Neural cell (in vitro differentiated cells): ENCODE measurements at regions not wholly inside any gene's neighbourhood (a gene's known extent, or its start where the extent isn't known, plus 50 kb on each side); places are given as distances from the start of the nearest gene placed in this dataset.

Experiments
- H2AFZ ChIP-seq: fragments of 200-600, 300-800 bp; sonication (generic), shearing (Covaris generic); 2 replicates; pipeline ENCODE4 v1.6.0; 2014; ENCODE audit warnings: low read depth, mild to moderate bottlenecking, antibody characterized with exemption, low read length, moderate library complexity
- H3F3A ChIP-seq: fragments of 200-600 bp; shearing (Covaris generic); 2 replicates; pipeline ENCODE4 v1.6.1; 2016; ENCODE audit warnings: mild to moderate bottlenecking, moderate library complexity, mixed read lengths, antibody characterized with exemption, low read length; ENCODE audit not compliant: insufficient read depth, poor library complexity, severe bottlenecking
- H3K27ac ChIP-seq: fragments of 200-600, 300-800 bp; sonication (generic), shearing (Covaris generic); 2 replicates; pipeline ENCODE4 v1.5.1; 2014; ENCODE audit warnings: mild to moderate bottlenecking, low read length, moderate library complexity
- H3K27me3 ChIP-seq: fragments of 300-800, 200-600 bp; sonication (generic), shearing (Covaris generic); 2 replicates; pipeline ENCODE4 v1.6.0; 2014; ENCODE audit warnings: mild to moderate bottlenecking, low read depth, low read length, moderate library complexity; ENCODE audit not compliant: insufficient read depth
- H3K36me3 ChIP-seq: fragments of 300-800, 200-600 bp; sonication (generic), shearing (Covaris generic); 2 replicates; pipeline ENCODE4 v1.5.1; 2014; ENCODE audit warnings: mild to moderate bottlenecking, antibody characterized with exemption, low read length, moderate library complexity; ENCODE audit not compliant: insufficient read depth
- H3K4me2 ChIP-seq: fragments of 300-800, 200-600 bp; sonication (generic), shearing (Covaris generic); 2 replicates; pipeline ENCODE4 v1.6.0; 2014; ENCODE audit warnings: mild to moderate bottlenecking, low read length
- H3K4me3 ChIP-seq: fragments of 300-800, 200-600 bp; sonication (generic), shearing (Covaris generic); 2 replicates; pipeline ENCODE4 v1.5.1; 2014; ENCODE audit warnings: mild to moderate bottlenecking, low read length, moderate library complexity
- H3K79me2 ChIP-seq: fragments of 200-600 bp; shearing (Covaris generic); replicated peaks from 2 replicates; pipeline ENCODE4 v1.6.0; 2014; ENCODE audit warnings: mild to moderate bottlenecking, low read length, moderate library complexity; ENCODE audit not compliant: insufficient read depth
- H3K9ac ChIP-seq: fragments of 300-800, 200-600 bp; sonication (generic), shearing (Covaris generic); 2 replicates; pipeline ENCODE4 v1.6.1; 2016; ENCODE audit warnings: mild to moderate bottlenecking, low read length, mixed read lengths
- H3K9me2 ChIP-seq: fragments of 200-600 bp; shearing (Covaris generic); 2 replicates; pipeline ENCODE4 v1.6.1; 2016; ENCODE audit warnings: mild to moderate bottlenecking, low read length, mixed read lengths; ENCODE audit not compliant: insufficient read depth
- H3K9me3 ChIP-seq: fragments of 200-600, 300-800 bp; sonication (generic), shearing (Covaris generic); 2 replicates; pipeline ENCODE4 v1.6.1; 2016; ENCODE audit warnings: mild to moderate bottlenecking, mixed run types, low read length, moderate library complexity, mixed read lengths
- H4K20me1 ChIP-seq: fragments of 200-600 bp; shearing (Covaris generic); 2 replicates; pipeline ENCODE4 v1.6.1; 2016; ENCODE audit warnings: mild to moderate bottlenecking, mixed run types; ENCODE audit not compliant: insufficient read depth
- EP300 ChIP-seq: fragments of 450-650 bp; conservative IDR thresholded peaks from 2 replicates; pipeline ENCODE4 v1.6.1; 2014; ENCODE audit warnings: antibody characterized with exemption, mild to moderate bottlenecking, moderate library complexity; ENCODE audit not compliant: poor library complexity, severe bottlenecking
- EZH2 ChIP-seq: fragments of 200-600, 300-800 bp; shearing (Covaris generic), sonication (generic); IDR thresholded peaks from 2 replicates; pipeline ENCODE4 v1.6.1; 2014; ENCODE audit warnings: antibody characterized with exemption, low read length, borderline replicate concordance, mild to moderate bottlenecking; ENCODE audit not compliant: insufficient read depth, poor library complexity, severe bottlenecking
- MXI1 ChIP-seq: fragments of 450-650 bp; conservative IDR thresholded peaks from 2 replicates; pipeline ENCODE4 v1.6.1; 2014; ENCODE audit warnings: antibody characterized with exemption, mild to moderate bottlenecking; ENCODE audit not compliant: poor library complexity, severe bottlenecking
- POLR2AphosphoS5 ChIP-seq: IDR thresholded peaks from 2 replicates; pipeline ENCODE4 v1.6.1; 2012
- RAD21 ChIP-seq: fragments of 450-650 bp; conservative IDR thresholded peaks from 2 replicates; pipeline ENCODE4 v1.6.1; 2014; ENCODE audit warnings: antibody characterized with exemption, mild to moderate bottlenecking, moderate library complexity
- SMC3 ChIP-seq: fragments of 450-650 bp; conservative IDR thresholded peaks from 2 replicates; pipeline ENCODE4 v1.6.1; 2014; ENCODE audit warnings: antibody characterized with exemption, mild to moderate bottlenecking, moderate library complexity; ENCODE audit not compliant: poor library complexity
- TAF1 ChIP-seq: IDR thresholded peaks from 2 replicates; pipeline ENCODE4 v1.6.1; 2012; ENCODE audit warnings: low read depth
- TF ChIP-seq, protein P1 (sequence below): IDR thresholded peaks from 2 replicates; pipeline ENCODE4 v1.6.1; 2012; ENCODE audit warnings: borderline replicate concordance
- TF ChIP-seq, protein P2 (sequence below): fragments of 450-650 bp; IDR thresholded peaks from 2 replicates; pipeline ENCODE4 v1.5.1; 2014; ENCODE audit warnings: antibody characterized with exemption, mild to moderate bottlenecking, moderate library complexity; ENCODE audit not compliant: poor library complexity, severe bottlenecking

DNA sequence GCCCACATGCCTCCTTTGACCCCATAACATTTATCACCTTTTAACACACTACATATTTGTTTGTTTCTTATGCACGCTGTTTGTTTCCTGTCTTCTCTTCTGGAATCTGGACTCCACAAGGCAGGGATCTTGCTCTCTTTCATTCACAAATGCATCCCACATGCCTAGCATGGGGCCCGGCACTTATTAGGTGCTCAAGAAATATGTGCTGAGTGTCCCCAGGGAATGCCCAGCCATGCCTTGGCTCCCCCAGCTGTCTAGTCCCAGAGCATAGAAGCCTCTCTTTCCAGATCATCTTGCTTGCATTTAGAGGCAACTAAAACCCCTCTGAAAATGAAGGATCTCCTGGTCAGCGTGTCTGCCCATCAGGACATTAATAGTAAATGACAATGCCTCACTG, 283.7 kb downstream of the CBLN1 start:
- Histone ChIP-seq H3K4me2 (no peak overlapping the region), H3K9ac (no peak overlapping the region), H3K27me3 (no peaks in the 10 kb centered on the region), H3K36me3 (no peaks in the 10 kb centered on the region), H3K27ac (no peak overlapping the region), H3K9me3 (no peaks in the 10 kb centered on the region), H3K4me3 (no peak overlapping the region), H3F3A (no peaks in the 10 kb centered on the region), H2AFZ (no peak overlapping the region), H3K9me2 (no peaks in the 10 kb centered on the region), H4K20me1 (no peaks in the 10 kb centered on the region), H3K79me2 (no peaks in the 10 kb centered on the region)
- TF ChIP-seq EP300 = no peak
- no peak for TF ChIP-seq POLR2AphosphoS5
- no peak for TF ChIP-seq MXI1
- no peak for TF ChIP-seq RAD21
- TF ChIP-seq EZH2 = no peak
- TF ChIP-seq SMC3 = no peak
- TF ChIP-seq, protein P1, sequence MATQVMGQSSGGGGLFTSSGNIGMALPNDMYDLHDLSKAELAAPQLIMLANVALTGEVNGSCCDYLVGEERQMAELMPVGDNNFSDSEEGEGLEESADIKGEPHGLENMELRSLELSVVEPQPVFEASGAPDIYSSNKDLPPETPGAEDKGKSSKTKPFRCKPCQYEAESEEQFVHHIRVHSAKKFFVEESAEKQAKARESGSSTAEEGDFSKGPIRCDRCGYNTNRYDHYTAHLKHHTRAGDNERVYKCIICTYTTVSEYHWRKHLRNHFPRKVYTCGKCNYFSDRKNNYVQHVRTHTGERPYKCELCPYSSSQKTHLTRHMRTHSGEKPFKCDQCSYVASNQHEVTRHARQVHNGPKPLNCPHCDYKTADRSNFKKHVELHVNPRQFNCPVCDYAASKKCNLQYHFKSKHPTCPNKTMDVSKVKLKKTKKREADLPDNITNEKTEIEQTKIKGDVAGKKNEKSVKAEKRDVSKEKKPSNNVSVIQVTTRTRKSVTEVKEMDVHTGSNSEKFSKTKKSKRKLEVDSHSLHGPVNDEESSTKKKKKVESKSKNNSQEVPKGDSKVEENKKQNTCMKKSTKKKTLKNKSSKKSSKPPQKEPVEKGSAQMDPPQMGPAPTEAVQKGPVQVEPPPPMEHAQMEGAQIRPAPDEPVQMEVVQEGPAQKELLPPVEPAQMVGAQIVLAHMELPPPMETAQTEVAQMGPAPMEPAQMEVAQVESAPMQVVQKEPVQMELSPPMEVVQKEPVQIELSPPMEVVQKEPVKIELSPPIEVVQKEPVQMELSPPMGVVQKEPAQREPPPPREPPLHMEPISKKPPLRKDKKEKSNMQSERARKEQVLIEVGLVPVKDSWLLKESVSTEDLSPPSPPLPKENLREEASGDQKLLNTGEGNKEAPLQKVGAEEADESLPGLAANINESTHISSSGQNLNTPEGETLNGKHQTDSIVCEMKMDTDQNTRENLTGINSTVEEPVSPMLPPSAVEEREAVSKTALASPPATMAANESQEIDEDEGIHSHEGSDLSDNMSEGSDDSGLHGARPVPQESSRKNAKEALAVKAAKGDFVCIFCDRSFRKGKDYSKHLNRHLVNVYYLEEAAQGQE = no peak
- TF ChIP-seq, protein P2, sequence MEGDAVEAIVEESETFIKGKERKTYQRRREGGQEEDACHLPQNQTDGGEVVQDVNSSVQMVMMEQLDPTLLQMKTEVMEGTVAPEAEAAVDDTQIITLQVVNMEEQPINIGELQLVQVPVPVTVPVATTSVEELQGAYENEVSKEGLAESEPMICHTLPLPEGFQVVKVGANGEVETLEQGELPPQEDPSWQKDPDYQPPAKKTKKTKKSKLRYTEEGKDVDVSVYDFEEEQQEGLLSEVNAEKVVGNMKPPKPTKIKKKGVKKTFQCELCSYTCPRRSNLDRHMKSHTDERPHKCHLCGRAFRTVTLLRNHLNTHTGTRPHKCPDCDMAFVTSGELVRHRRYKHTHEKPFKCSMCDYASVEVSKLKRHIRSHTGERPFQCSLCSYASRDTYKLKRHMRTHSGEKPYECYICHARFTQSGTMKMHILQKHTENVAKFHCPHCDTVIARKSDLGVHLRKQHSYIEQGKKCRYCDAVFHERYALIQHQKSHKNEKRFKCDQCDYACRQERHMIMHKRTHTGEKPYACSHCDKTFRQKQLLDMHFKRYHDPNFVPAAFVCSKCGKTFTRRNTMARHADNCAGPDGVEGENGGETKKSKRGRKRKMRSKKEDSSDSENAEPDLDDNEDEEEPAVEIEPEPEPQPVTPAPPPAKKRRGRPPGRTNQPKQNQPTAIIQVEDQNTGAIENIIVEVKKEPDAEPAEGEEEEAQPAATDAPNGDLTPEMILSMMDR = no peak
- TF ChIP-seq TAF1 = no peak

DNA sequence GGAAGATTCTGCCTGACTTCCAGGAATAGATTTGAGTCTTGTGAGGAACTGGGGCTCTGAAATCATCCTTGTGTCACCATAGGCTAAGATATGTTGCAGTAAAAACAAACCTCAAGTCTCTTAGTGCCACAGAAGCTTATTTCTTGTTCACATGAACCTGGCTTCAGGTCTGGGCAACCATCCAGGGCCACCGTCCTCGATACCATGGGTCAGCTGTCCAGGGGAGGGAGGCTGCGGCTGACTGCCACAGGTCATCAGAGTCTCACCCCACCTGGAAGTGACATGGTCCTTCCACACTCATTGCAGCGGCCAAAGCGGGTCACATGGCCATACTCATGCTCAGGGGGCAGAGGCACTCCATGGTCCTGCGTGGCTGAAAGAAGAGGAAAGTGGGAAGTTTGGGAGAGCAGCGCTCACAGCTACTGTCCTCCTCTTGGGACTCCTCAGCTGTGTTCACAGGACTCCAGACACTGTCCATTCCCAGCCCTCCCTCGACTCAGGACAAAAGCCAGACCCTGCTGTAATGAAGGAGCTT, 284.5 kb downstream of the CBLN1 start:
- no peaks in the 10 kb centered on the region for H3K36me3 ChIP-seq
- no peak for TF ChIP-seq RAD21
- no peak for TF ChIP-seq TAF1
- TF ChIP-seq EP300 = no peak
- TF ChIP-seq, protein P2 = no peak
- TF ChIP-seq, protein P1 = no peak
- no peak for TF ChIP-seq SMC3
- TF ChIP-seq EZH2 = no peak
- no peak for TF ChIP-seq POLR2AphosphoS5
- TF ChIP-seq MXI1 = no peak

More for the DNA sequence above, 284.5 kb downstream of the CBLN1 start:
- Histone ChIP-seq H2AFZ (no peak overlapping the region), H3K9me3 (no peaks in the 10 kb centered on the region), H3K4me2 (no peak overlapping the region), H3K9ac (no peak overlapping the region), H3K79me2 (no peaks in the 10 kb centered on the region), H3K4me3 (no peak overlapping the region), H3K27me3 (no peaks in the 10 kb centered on the region), H4K20me1 (no peaks in the 10 kb centered on the region), H3F3A (no peaks in the 10 kb centered on the region), H3K9me2 (no peaks in the 10 kb centered on the region), H3K27ac (no peak overlapping the region)
